GM12873 (cell line): ENCODE measurements at regions not wholly inside any gene's neighbourhood (a gene's known extent, or its start where the extent isn't known, plus 50 kb on each side); places are given as distances from the start of the nearest gene placed in this dataset.

Source experiments
- CTCF ChIP-seq: IDR thresholded peaks from 2 replicates; pipeline ENCODE4 v1.5.1; 2012; ENCODE audit warnings: low read depth, mild to moderate bottlenecking, moderate library complexity, low read length, control low read depth; ENCODE audit not compliant: insufficient read depth; ENCODE audit errors: missing control alignments

- no peak for TF ChIP-seq CTCF
These were observed 114.5 kb upstream of the PAQR3 start for GRCh38 chr4:79053754-79054153.

GRCh38 chr4:79050541-79050880 lies 111.3 kb upstream of the PAQR3 start:
- TF ChIP-seq CTCF: no peak

GRCh38 chr4:79049840-79050540 lies 110.8 kb upstream of the PAQR3 start:
- no peak for TF ChIP-seq CTCF

GRCh38 chr4:79048878-79049277 lies 109.6 kb upstream of the PAQR3 start:
- no peak for TF ChIP-seq CTCF

- TF ChIP-seq CTCF: no peak
These were observed 108.1 kb upstream of the PAQR3 start for GRCh38 chr4:79047316-79047715.

- no peak for TF ChIP-seq CTCF
These were observed 106.9 kb upstream of the PAQR3 start for GRCh38 chr4:79046016-79046592.

- no peak for TF ChIP-seq CTCF
These were observed 105.0 kb upstream of the PAQR3 start for GRCh38 chr4:79044141-79044659.
